ENCODE measurements at regions not wholly inside any gene's neighbourhood (a gene's known extent, or its start where the extent isn't known, plus 50 kb on each side); places are given as distances from the start of the nearest gene placed in this dataset.

DNA sequence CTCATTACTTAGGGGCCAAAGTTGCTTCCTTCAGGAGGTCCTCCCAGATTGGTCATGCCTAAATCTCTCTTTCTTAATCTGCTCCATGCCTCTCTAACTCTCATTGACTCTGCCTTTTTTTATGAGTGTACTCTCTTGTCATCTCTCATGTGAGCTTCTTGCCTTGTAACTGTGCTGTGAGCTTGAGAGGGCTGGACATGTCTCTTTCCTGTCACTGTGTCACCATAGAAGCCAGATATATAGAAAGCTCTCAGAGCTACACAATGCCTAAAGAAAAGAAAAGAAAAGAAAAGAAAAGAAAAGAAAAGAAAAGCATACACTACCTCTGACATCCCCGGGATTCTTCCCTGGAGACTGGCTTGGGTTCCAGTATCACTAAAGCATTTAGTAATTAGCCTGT is 161.5 kb upstream of the SKOR2 start (continued):
- TF ChIP-seq ZNF33A (CRISPR knock-in tag; IDR thresholded peaks at IDR 0.05; ENCODE audit: borderline replicate concordance) (no peak), ZIK1 (CRISPR knock-in tag; IDR thresholded peaks at IDR 0.05; ENCODE audit: borderline replicate concordance, low read depth) (no peak), ATF7 (IDR thresholded peaks at IDR 0.05) (no peak), ATF7 (CRISPR knock-in tag; IDR thresholded peaks at IDR 0.05) (no peak)

DNA sequence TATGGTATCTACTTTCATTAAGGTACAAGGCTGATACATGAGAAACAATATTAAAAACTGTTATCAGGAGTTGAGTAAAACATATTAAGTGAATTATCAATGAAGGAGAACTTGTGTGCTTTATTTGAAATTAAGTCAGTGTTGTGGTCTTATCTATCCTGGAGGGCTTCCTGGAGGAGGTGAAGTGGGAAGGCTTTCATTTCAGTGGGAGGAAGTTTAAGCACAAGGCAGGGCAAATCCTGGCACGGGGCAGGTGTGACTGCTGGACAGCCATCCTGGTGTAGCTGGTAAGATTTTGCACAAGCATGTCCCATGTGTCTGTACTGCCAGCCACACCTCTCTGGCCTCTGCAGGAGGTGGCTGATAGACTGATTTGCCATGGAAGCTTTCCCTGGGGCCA is 159.7 kb upstream of the SKOR2 start:
- H3K4me2 ChIP-seq (ENCODE audit: low read depth, low read length) = no peak overlapping the region
- no peaks in the 10 kb centered on the region for H3K79me2 ChIP-seq (ENCODE audit: insufficient read depth, low read length)
- POLR2A ChIA-PET = no interaction called here
- H3K9ac ChIP-seq (ENCODE audit: insufficient read depth, low read depth, low read length) = no peak overlapping the region
- peaks cover 0 to 11% of the 10 kb centered on the region in 2 experiments; a peak in 2 of 5 replicates for H3K27me3 ChIP-seq (ENCODE audit: control insufficient read depth in 1 of 2, insufficient read depth in 2 of 2, low read length in 2 of 2)
- H4K20me1 ChIP-seq (ENCODE audit: insufficient read depth, low read length) = no peaks in the 10 kb centered on the region
- H3K4me1 ChIP-seq (ENCODE audit: insufficient read depth, low read length) = no peaks in the 10 kb centered on the region
- no peak for FAIRE-seq
- no peak overlapping the region for H2AFZ ChIP-seq (ENCODE audit: low read length)
- in situ Hi-C loops (cut with HindIII; ENCODE audit: extremely low pct_ligation_motif_present, low pct_unique_long_range_greater_than_20kb) = no loop called here
- H3K9me3 ChIP-seq (ENCODE audit: low read length) = no peaks in the 10 kb centered on the region
- no peak for TF ChIP-seq PHF5A (CRISPR knock-in tag; IDR thresholded peaks at IDR 0.05; ENCODE audit: low read depth, unreplicated experiment)
- TF ChIP-seq, protein P1, sequence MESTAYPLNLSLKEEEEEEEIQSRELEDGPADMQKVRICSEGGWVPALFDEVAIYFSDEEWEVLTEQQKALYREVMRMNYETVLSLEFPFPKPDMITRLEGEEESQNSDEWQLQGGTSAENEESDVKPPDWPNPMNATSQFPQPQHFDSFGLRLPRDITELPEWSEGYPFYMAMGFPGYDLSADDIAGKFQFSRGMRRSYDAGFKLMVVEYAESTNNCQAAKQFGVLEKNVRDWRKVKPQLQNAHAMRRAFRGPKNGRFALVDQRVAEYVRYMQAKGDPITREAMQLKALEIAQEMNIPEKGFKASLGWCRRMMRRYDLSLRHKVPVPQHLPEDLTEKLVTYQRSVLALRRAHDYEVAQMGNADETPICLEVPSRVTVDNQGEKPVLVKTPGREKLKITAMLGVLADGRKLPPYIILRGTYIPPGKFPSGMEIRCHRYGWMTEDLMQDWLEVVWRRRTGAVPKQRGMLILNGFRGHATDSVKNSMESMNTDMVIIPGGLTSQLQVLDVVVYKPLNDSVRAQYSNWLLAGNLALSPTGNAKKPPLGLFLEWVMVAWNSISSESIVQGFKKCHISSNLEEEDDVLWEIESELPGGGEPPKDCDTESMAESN (CRISPR knock-in tag; conservative IDR thresholded peaks at IDR 0.05) = no peak
- TF ChIP-seq SRSF4 (IDR thresholded peaks at IDR 0.05; ENCODE audit: low read depth, low read length, poor library complexity, severe bottlenecking) = no peak
- no peak for TF ChIP-seq PPARG (CRISPR knock-in tag; conservative IDR thresholded peaks at IDR 0.05)
- no peak for TF ChIP-seq CHD4 (IDR thresholded peaks at IDR 0.05; ENCODE audit: borderline replicate concordance, low read length)
- TF ChIP-seq RAD21 (CRISPR knock-in tag; IDR thresholded peaks at IDR 0.05) = no peak
- TF ChIP-seq E2F1 (CRISPR knock-in tag; IDR thresholded peaks at IDR 0.05) = no peak
- TF ChIP-seq, protein P2, sequence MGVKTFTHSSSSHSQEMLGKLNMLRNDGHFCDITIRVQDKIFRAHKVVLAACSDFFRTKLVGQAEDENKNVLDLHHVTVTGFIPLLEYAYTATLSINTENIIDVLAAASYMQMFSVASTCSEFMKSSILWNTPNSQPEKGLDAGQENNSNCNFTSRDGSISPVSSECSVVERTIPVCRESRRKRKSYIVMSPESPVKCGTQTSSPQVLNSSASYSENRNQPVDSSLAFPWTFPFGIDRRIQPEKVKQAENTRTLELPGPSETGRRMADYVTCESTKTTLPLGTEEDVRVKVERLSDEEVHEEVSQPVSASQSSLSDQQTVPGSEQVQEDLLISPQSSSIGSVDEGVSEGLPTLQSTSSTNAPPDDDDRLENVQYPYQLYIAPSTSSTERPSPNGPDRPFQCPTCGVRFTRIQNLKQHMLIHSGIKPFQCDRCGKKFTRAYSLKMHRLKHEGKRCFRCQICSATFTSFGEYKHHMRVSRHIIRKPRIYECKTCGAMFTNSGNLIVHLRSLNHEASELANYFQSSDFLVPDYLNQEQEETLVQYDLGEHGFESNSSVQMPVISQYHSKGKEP (CRISPR knock-in tag; IDR thresholded peaks at IDR 0.05) = no peak
- TF ChIP-seq NFE2L1 (CRISPR knock-in tag; IDR thresholded peaks at IDR 0.05; ENCODE audit: borderline replicate concordance) = no peak
- no peak for TF ChIP-seq SIN3A (IDR thresholded peaks at IDR 0.05; ENCODE audit: borderline replicate concordance, low read depth, low read length)
- TF ChIP-seq ZNF788 (CRISPR knock-in tag; IDR thresholded peaks at IDR 0.05; ENCODE audit: borderline replicate concordance) = no peak
- TF ChIP-seq RBAK (CRISPR knock-in tag; IDR thresholded peaks at IDR 0.05) = no peak
- CTCF ChIA-PET (ENCODE audit: low intra/inter-chr PET ratio, low total read pairs) = no interaction called here
- no peaks in the 10 kb centered on the region for H3K36me3 ChIP-seq (replicated peaks in 1 of 2; ENCODE audit: control insufficient read depth in 1 of 2, insufficient read depth in 2 of 2, low read length in 2 of 2)
- no peak for ATAC-seq
- intact Hi-C loops (cut with micrococcal nuclease; ENCODE audit: unreplicated experiment) = no loop called here
- no peak for DNase-seq (ENCODE audit: low spot score)
- H3K27ac ChIP-seq (ENCODE audit: extremely low read length, insufficient read depth, low read length) = no peak overlapping the region
- 0% methylated on average over 1 of the region's 1 CpG for WGBS (ENCODE audit: low lambda C conversion rate)
- no peak overlapping the region for H3K4me3 ChIP-seq (replicated peaks in 1 of 3; ENCODE audit: insufficient read depth in 1 of 3, low read depth in 2 of 3, low read length in 3 of 3)
- no TSS peak for BruUV-seq (replicated peaks)
